ENCODE measurements at regions not wholly inside any gene's neighbourhood (a gene's known extent, or its start where the extent isn't known, plus 50 kb on each side); places are given as distances from the start of the nearest gene placed in this dataset.

GRCh38 chr13:94799299-94799698, 87.0 kb upstream of the SOX21 start:
- TF ChIP-seq CTCF (IDR thresholded peaks at IDR 0.05) (no peak), POLR2AphosphoS5 (IDR thresholded peaks at IDR 0.05; ENCODE audit: low read depth, low read length) (no peak)

Data from Panc1 (cell line).